ENCODE measurements at regions not wholly inside any gene's neighbourhood (a gene's known extent, or its start where the extent isn't known, plus 50 kb on each side); places are given as distances from the start of the nearest gene placed in this dataset.
A peak's percentile ranks its signal among the peaks of the same experiment; 100 is the strongest.

- Histone ChIP-seq H3K27me3 (ENCODE audit: insufficient read depth, low read length) (no peaks in the 10 kb centered on the region), H3K27ac (ENCODE audit: low read depth, low read length) (no peak overlapping the region)
- no CpG with 5 or more reads among the region's 3 CpGs for WGBS (ENCODE audit: extremely low coverage, insufficient coverage, insufficient read length)
Observed at GRCh38 chr14:42459171-42459685, 852.6 kb downstream of the LRFN5 start.

GRCh38 chr14:42441615-42442014, 834.9 kb downstream of the LRFN5 start:
- H3K9ac ChIP-seq (ENCODE audit: low read length), result no peak overlapping the region
- no peak overlapping the region for H3K27ac ChIP-seq (ENCODE audit: low read depth, low read length)
- H3K4me1 ChIP-seq (ENCODE audit: control insufficient read depth in 1 of 2, insufficient read depth in 2 of 2, low read length in 2 of 2), result no peaks in the 10 kb centered on the region
- H4K12ac ChIP-seq (ENCODE audit: low read depth, low read length), result no peak overlapping the region
- no peak for DNase-seq
- no peak overlapping the region for H2AFZ ChIP-seq (ENCODE audit: insufficient read depth, low read length, poor library complexity)
- WGBS (ENCODE audit: extremely low coverage, insufficient coverage, insufficient read length), result no CpG with 5 or more reads among the region's 2 CpGs
- H4K8ac ChIP-seq (ENCODE audit: low read depth, low read length), result no peak overlapping the region
- no peak overlapping the region for H2BK5ac ChIP-seq (ENCODE audit: low read depth, low read length, poor library complexity)
- H3K4me2 ChIP-seq (ENCODE audit: low read length), result no peak overlapping the region
- no peaks in the 10 kb centered on the region for H3K36me3 ChIP-seq (ENCODE audit: control insufficient read depth in 1 of 2, insufficient read depth in 2 of 2, low read length in 2 of 2)
- no peak overlapping the region for H3K23ac ChIP-seq (ENCODE audit: low read length)
- H2AK5ac ChIP-seq (ENCODE audit: low read length), result no peak overlapping the region
- H3K79me2 ChIP-seq (ENCODE audit: control insufficient read depth, insufficient read depth, low read length, poor library complexity), result no peaks in the 10 kb centered on the region
- no peak overlapping the region for H3K14ac ChIP-seq (ENCODE audit: low read length)
- no peak overlapping the region for H3K4ac ChIP-seq (ENCODE audit: low read depth, low read length)
- H3K4me3 ChIP-seq (ENCODE audit: low read depth, low read length), result no peak overlapping the region
- H3K18ac ChIP-seq (ENCODE audit: low read length), result no peak overlapping the region
- H2BK120ac ChIP-seq (ENCODE audit: insufficient read depth, low read length, poor library complexity), result no peak overlapping the region
- no peaks in the 10 kb centered on the region for H3K9me3 ChIP-seq (ENCODE audit: insufficient read depth, low read depth, low read length)
- H2BK12ac ChIP-seq (ENCODE audit: low read length), result no peak overlapping the region
- H3K27me3 ChIP-seq (ENCODE audit: insufficient read depth, low read length), result no peaks in the 10 kb centered on the region
- H3K79me1 ChIP-seq (ENCODE audit: low read length), result no peaks in the 10 kb centered on the region
- no peak overlapping the region for H4K91ac ChIP-seq (ENCODE audit: low read depth, low read length)

More at GRCh38 chr14:42459171-42459685, 852.6 kb downstream of the LRFN5 start:
- H2BK120ac ChIP-seq (ENCODE audit: insufficient read depth, low read length, poor library complexity), result no peak overlapping the region
- H2BK12ac ChIP-seq (ENCODE audit: low read length), result no peak overlapping the region
- H3K36me3 ChIP-seq (ENCODE audit: control insufficient read depth in 1 of 2, insufficient read depth in 2 of 2, low read length in 2 of 2), result no peaks in the 10 kb centered on the region
- no peaks in the 10 kb centered on the region for H3K4me1 ChIP-seq (ENCODE audit: control insufficient read depth in 1 of 2, insufficient read depth in 2 of 2, low read length in 2 of 2)
- H2AFZ ChIP-seq (ENCODE audit: insufficient read depth, low read length, poor library complexity), result no peak overlapping the region
- H3K4me2 ChIP-seq (ENCODE audit: low read length), result no peak overlapping the region
- no peak overlapping the region for H3K18ac ChIP-seq (ENCODE audit: low read length)
- no peaks in the 10 kb centered on the region for H3K79me2 ChIP-seq (ENCODE audit: control insufficient read depth, insufficient read depth, low read length, poor library complexity)
- no peak overlapping the region for H2AK5ac ChIP-seq (ENCODE audit: low read length)
- no peak overlapping the region for H3K4me3 ChIP-seq (ENCODE audit: low read depth, low read length)
- H3K23ac ChIP-seq (ENCODE audit: low read length), result no peak overlapping the region
- no peak overlapping the region for H3K9ac ChIP-seq (ENCODE audit: low read length)
- no peaks in the 10 kb centered on the region for H3K79me1 ChIP-seq (ENCODE audit: low read length)
- no peak overlapping the region for H2BK5ac ChIP-seq (ENCODE audit: low read depth, low read length, poor library complexity)
- H4K8ac ChIP-seq (ENCODE audit: low read depth, low read length), result no peak overlapping the region
- H3K9me3 ChIP-seq (ENCODE audit: insufficient read depth, low read depth, low read length), result no peaks in the 10 kb centered on the region
- H4K12ac ChIP-seq (ENCODE audit: low read depth, low read length), result no peak overlapping the region
- H3K4ac ChIP-seq (ENCODE audit: low read depth, low read length), result no peak overlapping the region
- DNase-seq, result peak; percentile 25 to 30
- H4K91ac ChIP-seq (ENCODE audit: low read depth, low read length), result no peak overlapping the region
- no peak overlapping the region for H3K14ac ChIP-seq (ENCODE audit: low read length)

GRCh38 chr14:42437809-42438208, 831.1 kb downstream of the LRFN5 start:
- H3K4me1 ChIP-seq (ENCODE audit: control insufficient read depth in 1 of 2, insufficient read depth in 2 of 2, low read length in 2 of 2), result no peaks in the 10 kb centered on the region

GRCh38 chr14:42429401-42429800, 822.7 kb downstream of the LRFN5 start:
- no peak overlapping the region for H3K27ac ChIP-seq (ENCODE audit: low read depth, low read length)
- H2AFZ ChIP-seq (ENCODE audit: insufficient read depth, low read length, poor library complexity), result no peak overlapping the region
- no peak overlapping the region for H4K12ac ChIP-seq (ENCODE audit: low read depth, low read length)
- H4K8ac ChIP-seq (ENCODE audit: low read depth, low read length), result no peak overlapping the region
- no peak overlapping the region for H2BK5ac ChIP-seq (ENCODE audit: low read depth, low read length, poor library complexity)
- H3K79me2 ChIP-seq (ENCODE audit: control insufficient read depth, insufficient read depth, low read length, poor library complexity), result no peaks in the 10 kb centered on the region
- H3K4me3 ChIP-seq (ENCODE audit: low read depth, low read length), result no peak overlapping the region
- no peak overlapping the region for H2BK12ac ChIP-seq (ENCODE audit: low read length)
- H3K18ac ChIP-seq (ENCODE audit: low read length), result no peak overlapping the region
- no peaks in the 10 kb centered on the region for H3K4me1 ChIP-seq (ENCODE audit: control insufficient read depth in 1 of 2, insufficient read depth in 2 of 2, low read length in 2 of 2)
- H3K9ac ChIP-seq (ENCODE audit: low read length), result no peak overlapping the region
- no peak overlapping the region for H3K14ac ChIP-seq (ENCODE audit: low read length)
- H3K23ac ChIP-seq (ENCODE audit: low read length), result no peak overlapping the region
- H2AK5ac ChIP-seq (ENCODE audit: low read length), result no peak overlapping the region
- H3K27me3 ChIP-seq (ENCODE audit: insufficient read depth, low read length), result no peaks in the 10 kb centered on the region
- H4K91ac ChIP-seq (ENCODE audit: low read depth, low read length), result no peak overlapping the region
- no peak overlapping the region for H2BK120ac ChIP-seq (ENCODE audit: insufficient read depth, low read length, poor library complexity)
- no peak overlapping the region for H3K4me2 ChIP-seq (ENCODE audit: low read length)
- no peak for DNase-seq
- H3K4ac ChIP-seq (ENCODE audit: low read depth, low read length), result no peak overlapping the region
- no CpG with 5 or more reads among the region's 2 CpGs for WGBS (ENCODE audit: extremely low coverage, insufficient coverage, insufficient read length)
- H3K9me3 ChIP-seq (ENCODE audit: insufficient read depth, low read depth, low read length), result no peaks in the 10 kb centered on the region
- no peaks in the 10 kb centered on the region for H3K36me3 ChIP-seq (ENCODE audit: control insufficient read depth in 1 of 2, insufficient read depth in 2 of 2, low read length in 2 of 2)
- H3K79me1 ChIP-seq (ENCODE audit: low read length), result no peaks in the 10 kb centered on the region

More at GRCh38 chr14:42437809-42438208, 831.1 kb downstream of the LRFN5 start:
- Histone ChIP-seq H2BK12ac (ENCODE audit: low read length) (no peak overlapping the region), H3K79me2 (ENCODE audit: control insufficient read depth, insufficient read depth, low read length, poor library complexity) (no peaks in the 10 kb centered on the region), H2BK5ac (ENCODE audit: low read depth, low read length, poor library complexity) (no peak overlapping the region), H3K18ac (ENCODE audit: low read length) (no peak overlapping the region), H3K9ac (ENCODE audit: low read length) (no peak overlapping the region), H3K79me1 (ENCODE audit: low read length) (no peaks in the 10 kb centered on the region), H4K12ac (ENCODE audit: low read depth, low read length) (no peak overlapping the region), H3K4ac (ENCODE audit: low read depth, low read length) (no peak overlapping the region), H2BK120ac (ENCODE audit: insufficient read depth, low read length, poor library complexity) (no peak overlapping the region), H3K23ac (ENCODE audit: low read length) (no peak overlapping the region), H3K14ac (ENCODE audit: low read length) (no peak overlapping the region), H3K4me2 (ENCODE audit: low read length) (no peak overlapping the region), H2AK5ac (ENCODE audit: low read length) (no peak overlapping the region), H3K27me3 (ENCODE audit: insufficient read depth, low read length) (no peaks in the 10 kb centered on the region), H4K91ac (ENCODE audit: low read depth, low read length) (no peak overlapping the region), H4K8ac (ENCODE audit: low read depth, low read length) (no peak overlapping the region), H3K4me3 (ENCODE audit: low read depth, low read length) (no peak overlapping the region), H3K27ac (ENCODE audit: low read depth, low read length) (no peak overlapping the region), H2AFZ (ENCODE audit: insufficient read depth, low read length, poor library complexity) (no peak overlapping the region), H3K36me3 (ENCODE audit: control insufficient read depth in 1 of 2, insufficient read depth in 2 of 2, low read length in 2 of 2) (no peaks in the 10 kb centered on the region), H3K9me3 (ENCODE audit: insufficient read depth, low read depth, low read length) (no peaks in the 10 kb centered on the region)
- WGBS (ENCODE audit: extremely low coverage, insufficient coverage, insufficient read length), result no CpG with 5 or more reads among the region's 5 CpGs
- no peak for DNase-seq
